ENCODE measurements at regions not wholly inside any gene's neighbourhood (a gene's known extent, or its start where the extent isn't known, plus 50 kb on each side); places are given as distances from the start of the nearest gene placed in this dataset.

DNA sequence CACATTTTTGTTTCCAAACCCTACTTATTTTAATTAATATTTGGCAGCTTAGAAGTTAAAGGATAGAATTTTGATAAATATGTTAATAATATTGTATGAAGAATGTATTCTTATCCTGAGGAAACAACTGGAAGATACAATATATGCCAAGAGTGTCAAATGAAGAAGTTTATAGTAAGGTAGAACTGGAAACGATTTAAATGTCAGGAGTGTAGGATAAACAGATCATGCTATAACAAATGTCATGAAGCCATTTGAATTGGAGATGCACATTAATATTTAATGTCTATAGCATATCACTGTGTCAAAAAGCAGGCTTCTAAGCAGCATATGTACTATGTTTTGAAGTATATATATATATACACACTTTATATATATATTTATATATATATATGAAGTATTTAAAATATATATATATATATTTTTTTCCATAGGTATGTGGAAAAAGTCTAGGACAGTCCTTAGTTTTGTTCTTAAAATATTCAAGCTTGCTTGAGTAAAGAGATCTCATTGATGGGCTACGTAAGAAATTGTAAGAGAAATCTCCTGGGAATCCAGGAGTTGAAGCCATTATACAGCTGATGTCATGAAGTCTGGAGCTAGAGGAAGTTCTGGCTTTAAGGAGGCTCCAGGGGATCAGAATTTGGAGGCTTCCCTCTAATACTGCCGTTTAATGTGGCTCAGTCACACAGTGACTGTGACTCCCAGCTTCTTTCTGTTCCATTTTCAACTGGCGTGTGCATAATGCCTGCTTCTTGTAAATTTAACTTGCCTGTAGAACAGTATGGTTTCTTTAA lies 79.9 kb upstream of the MYCBP2 start:
- H2AFZ ChIP-seq (ENCODE audit: low read depth, low read length), result no peak overlapping the region
- TF ChIP-seq PTTG1 (tag; IDR thresholded peaks at IDR 0.05; ENCODE audit: low read depth) (no peak), ILK (tag; IDR thresholded peaks at IDR 0.05; ENCODE audit: borderline replicate concordance, low read depth) (no peak)
- intact Hi-C loops (cut with micrococcal nuclease), result no loop called here
- CTCF ChIA-PET (ENCODE audit: low intra/inter-chr PET ratio), result no interaction called here
- no peaks in the 10 kb centered on the region for H3K79me2 ChIP-seq (ENCODE audit: control insufficient read depth, insufficient read depth, low read length)
- H3K27ac ChIP-seq (ENCODE audit: extremely low read depth, low read depth, low read length), result no peak overlapping the region
- whole genome bisulfite sequencing (ENCODE audit: insufficient coverage, low coverage, missing lambda C conversion rate), result 2% methylated on average over 4 of the region's 4 CpGs
- POLR2A ChIA-PET, result no interaction called here
- no TSS peak for BruUV-seq (replicated peaks)
- in situ Hi-C loops (cut with MboI), result no loop called here
- H3K4me1 ChIP-seq (replicated peaks in 1 of 2; ENCODE audit: control insufficient read depth in 2 of 2, insufficient read depth in 2 of 2, low read length in 2 of 2), result no peaks in the 10 kb centered on the region
- H3K9me1 ChIP-seq (ENCODE audit: control insufficient read depth, insufficient read depth, low read length), result no peaks in the 10 kb centered on the region
- no peaks in the 10 kb centered on the region for H3K36me3 ChIP-seq (ENCODE audit: control insufficient read depth, insufficient read depth, low read length)
- no peak overlapping the region for H3K4me2 ChIP-seq (ENCODE audit: insufficient read depth, low read length)
- no peak for FAIRE-seq
- no peaks in the 10 kb centered on the region for H4K20me1 ChIP-seq (replicated peaks; ENCODE audit: control insufficient read depth, insufficient read depth, low read length)
- ATAC-seq, result no peak
- no peak for DNase-seq (ENCODE audit: extremely low read depth in 1 of 4, low spot score in 3 of 4)
- H3K27me3 ChIP-seq (ENCODE audit: control insufficient read depth in 2 of 2, insufficient read depth in 2 of 2, low read length in 2 of 2), result no peaks in the 10 kb centered on the region
- no peaks in the 10 kb centered on the region for H3K9me3 ChIP-seq (replicated peaks; ENCODE audit: control insufficient read depth, insufficient read depth, low read depth, low read length)
- H3K4me3 ChIP-seq, result no peak overlapping the region
- no peak overlapping the region for H3K9ac ChIP-seq (ENCODE audit: insufficient read depth in 1 of 2, low read depth in 2 of 2, low read length in 2 of 2)

DNA sequence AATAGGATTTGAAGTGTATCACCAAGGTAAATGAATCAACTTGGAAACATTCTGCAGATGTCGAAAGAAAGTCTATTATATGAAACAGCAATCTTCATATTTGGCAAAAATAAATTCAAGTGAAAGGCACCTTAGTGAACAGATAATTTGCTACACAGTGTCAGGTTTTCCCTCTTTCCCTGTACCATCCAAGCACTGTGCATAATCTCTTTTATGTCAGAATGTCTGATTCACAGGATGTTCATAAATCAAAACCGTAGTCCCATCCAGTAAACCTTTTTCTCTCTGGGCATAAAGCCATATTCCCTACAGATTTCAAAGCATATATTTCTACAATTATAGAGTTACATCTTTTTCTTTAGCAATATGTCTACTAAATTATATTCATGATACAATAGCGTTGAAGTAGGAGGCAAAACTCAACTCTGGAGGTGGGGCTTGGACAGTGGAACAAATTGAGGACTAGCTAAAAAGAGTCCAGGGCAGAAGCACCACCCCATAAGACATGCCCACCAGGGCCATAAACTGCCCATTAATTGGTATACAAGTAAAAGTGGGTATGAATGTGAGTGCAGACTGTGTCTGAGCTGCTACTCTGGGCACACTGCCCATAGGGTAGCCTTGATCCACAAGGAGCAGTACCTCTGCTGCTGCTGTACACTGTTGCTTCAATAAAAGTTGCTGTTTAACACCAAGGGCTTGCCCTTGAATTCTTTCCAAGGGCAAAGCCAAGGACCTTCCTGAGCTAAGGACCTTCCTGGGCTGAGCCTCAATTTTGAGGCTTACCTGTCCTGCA lies 72.1 kb upstream of the MYCBP2 start:
- no peak overlapping the region for H3K4me2 ChIP-seq (ENCODE audit: insufficient read depth, low read length)
- H3K79me2 ChIP-seq (ENCODE audit: control insufficient read depth, insufficient read depth, low read length), result no peaks in the 10 kb centered on the region
- CTCF ChIA-PET (ENCODE audit: low intra/inter-chr PET ratio), result no interaction called here
- ATAC-seq, result no peak
- H3K27ac ChIP-seq (ENCODE audit: extremely low read depth, low read depth, low read length), result no peak overlapping the region
- no peaks in the 10 kb centered on the region for H3K9me3 ChIP-seq (replicated peaks; ENCODE audit: control insufficient read depth, insufficient read depth, low read depth, low read length)
- no peaks in the 10 kb centered on the region for H4K20me1 ChIP-seq (replicated peaks; ENCODE audit: control insufficient read depth, insufficient read depth, low read length)
- H3K4me3 ChIP-seq, result no peak overlapping the region
- H3K9me1 ChIP-seq (ENCODE audit: control insufficient read depth, insufficient read depth, low read length), result no peaks in the 10 kb centered on the region
- H2AFZ ChIP-seq (ENCODE audit: low read depth, low read length), result no peak overlapping the region
- BruUV-seq (replicated peaks), result no TSS peak
- in situ Hi-C loops (cut with MboI), result no loop called here
- intact Hi-C loops (cut with micrococcal nuclease), result no loop called here
- POLR2A ChIA-PET, result interaction anchor here (0.7 kb wide), 1 partner anchor 490 kb away, joined by 3 read pairs; no protein-coding TSS in a partner anchor
- H3K9ac ChIP-seq (ENCODE audit: insufficient read depth in 1 of 2, low read depth in 2 of 2, low read length in 2 of 2), result no peak overlapping the region
- TF ChIP-seq BRD4 (IDR thresholded peaks at IDR 0.05) (no peak), ELF2 (CRISPR knock-in tag; IDR thresholded peaks at IDR 0.05) (no peak), NFXL1 (CRISPR knock-in tag; IDR thresholded peaks at IDR 0.05) (no peak), ZEB2 (IDR thresholded peaks at IDR 0.05) (no peak), HNRNPUL1 (IDR thresholded peaks at IDR 0.05; ENCODE audit: low read length) (no peak), SRSF3 (IDR thresholded peaks at IDR 0.05; ENCODE audit: insufficient read depth, low read length) (no peak)
- H3K27me3 ChIP-seq (ENCODE audit: control insufficient read depth in 2 of 2, insufficient read depth in 2 of 2, low read length in 2 of 2), result no peaks in the 10 kb centered on the region
- H3K36me3 ChIP-seq (ENCODE audit: control insufficient read depth, insufficient read depth, low read length), result no peaks in the 10 kb centered on the region
- WGBS (ENCODE audit: insufficient coverage, low coverage, missing lambda C conversion rate), result 0% methylated on average over 3 of the region's 3 CpGs
- H3K4me1 ChIP-seq (replicated peaks in 1 of 2; ENCODE audit: control insufficient read depth in 2 of 2, insufficient read depth in 2 of 2, low read length in 2 of 2), result no peaks in the 10 kb centered on the region
- DNase-seq (ENCODE audit: extremely low read depth in 1 of 4, low spot score in 3 of 4), result no peak
- no peak for FAIRE-seq

All from K562 (cell line).